ENCODE measurements at regions not wholly inside any gene's neighbourhood (a gene's known extent, or its start where the extent isn't known, plus 50 kb on each side); places are given as distances from the start of the nearest gene placed in this dataset.

- ChIA-PET CTCF (ENCODE audit: partially characterized antibody) (interaction anchor here (0.7 to 3.5 kb wide), 3 partner anchors 10 to 32 kb away, joined by 3 to 25 read pairs (median 3); no protein-coding TSS in a partner anchor), POLR2A (ENCODE audit: partially characterized antibody) (no interaction called here)
- H3K4me1 ChIP-seq (replicated peaks in 1 of 4; ENCODE audit: control insufficient read depth in 3 of 4, insufficient read depth in 4 of 4, low read length in 3 of 4): peaks cover 0 to 4% (median 2%) of the 10 kb centered on the region in 4 experiments; a peak in 2 of 7 replicates
- no peak overlapping the region for H3K56ac ChIP-seq (replicated peaks; ENCODE audit: insufficient read length, low read depth, low read length)
- no peak overlapping the region for H2BK12ac ChIP-seq (ENCODE audit: low read depth, low read length)
- H3K79me2 ChIP-seq (ENCODE audit: control insufficient read depth in 1 of 2, insufficient read depth in 2 of 2, low read length in 2 of 2): no peaks in the 10 kb centered on the region
- H3K4me3 ChIP-seq (ENCODE audit: extremely low read depth in 1 of 4, insufficient read depth in 2 of 4, low read depth in 3 of 4, low read length in 4 of 4): no peak overlapping the region
- no peaks in the 10 kb centered on the region for H3K9me3 ChIP-seq (ENCODE audit: insufficient read depth in 2 of 2, low read depth in 1 of 2, low read length in 1 of 2)
- H3K23me2 ChIP-seq (ENCODE audit: low read depth, low read length): no peaks in the 10 kb centered on the region
- H3K9ac ChIP-seq (replicated peaks in 1 of 4; ENCODE audit: extremely low read depth in 1 of 4, low read depth in 3 of 4, low read length in 3 of 4): no peak overlapping the region
- no peak overlapping the region for H3K18ac ChIP-seq (ENCODE audit: extremely low read depth, low read length)
- TF ChIP-seq JUND (IDR thresholded peaks at IDR 0.05; ENCODE audit: low read length): peak; percentile 68; the same call in 1 of the 2 replicates
- TF ChIP-seq SIRT6 (IDR thresholded peaks at IDR 0.05; ENCODE audit: low read length): no peak
- H2BK20ac ChIP-seq (ENCODE audit: low read length): no peak overlapping the region
- H3K27ac ChIP-seq (ENCODE audit: low read depth, low read length): no peak overlapping the region
- no peak for DNase-seq (ENCODE audit: low read depth in 1 of 2, low spot score in 2 of 2)
- H3K36me3 ChIP-seq (ENCODE audit: control insufficient read depth in 2 of 4, insufficient read depth in 4 of 4, low read length in 3 of 4): no peaks in the 10 kb centered on the region
- H4K20me1 ChIP-seq (replicated peaks in 1 of 2; ENCODE audit: control insufficient read depth in 1 of 2, insufficient read depth in 2 of 2, low read length in 2 of 2): no peaks in the 10 kb centered on the region
- no peak overlapping the region for H2BK5ac ChIP-seq (ENCODE audit: low read depth, low read length)
- no peak overlapping the region for H2BK120ac ChIP-seq (replicated peaks; ENCODE audit: low read depth, low read length)
- H4K91ac ChIP-seq (replicated peaks; ENCODE audit: insufficient read length, low read length): no peak overlapping the region
- peak; percentile 19 for FAIRE-seq
- H4K5ac ChIP-seq (ENCODE audit: insufficient read length, low read depth, low read length): no peak overlapping the region
- H3K79me1 ChIP-seq (ENCODE audit: low read depth, low read length): no peaks in the 10 kb centered on the region
- no peak overlapping the region for H3K14ac ChIP-seq (ENCODE audit: insufficient read length)
- no peak overlapping the region for H3K4ac ChIP-seq (replicated peaks; ENCODE audit: insufficient read length, low read depth, low read length)
- H2AK5ac ChIP-seq (ENCODE audit: low read depth, low read length): no peak overlapping the region
- H2AFZ ChIP-seq (ENCODE audit: low read length): 0 out of 2 replicates have a peak overlapping the region, but pooled peaks have one; percentile 42
- H3K23ac ChIP-seq (ENCODE audit: insufficient read length): no peak overlapping the region
- no peak overlapping the region for H2BK15ac ChIP-seq (ENCODE audit: low read length)
- no peak overlapping the region for H3K4me2 ChIP-seq (ENCODE audit: insufficient read depth in 1 of 2, low read depth in 2 of 2, low read length in 2 of 2)
- H3K27me3 ChIP-seq (replicated peaks in 1 of 4; ENCODE audit: control insufficient read depth in 3 of 4, extremely low read depth in 1 of 4, insufficient read depth in 3 of 4, low read length in 3 of 4): no peaks in the 10 kb centered on the region
- no peak overlapping the region for H4K8ac ChIP-seq (ENCODE audit: extremely low read depth, insufficient read depth, low read length)
These were observed 230.3 kb downstream of the IBTK start for GRCh38 chr6:82017288-82017687.

All from H1 (cell line).